Hepatocyte (in vitro differentiated cells): ENCODE measurements at regions not wholly inside any gene's neighbourhood (a gene's known extent, or its start where the extent isn't known, plus 50 kb on each side); places are given as distances from the start of the nearest gene placed in this dataset.

Experiments
- CTCF ChIP-seq: fragments of 200-600 bp; sonication (generic); IDR thresholded peaks from 2 replicates; pipeline ENCODE4 v1.5.1; 2016; ENCODE audit warnings: antibody characterized with exemption, mild to moderate bottlenecking; ENCODE audit not compliant: poor library complexity
- EZH2 ChIP-seq: fragments of 200-600 bp; sonication (generic); IDR thresholded peaks from 2 replicates; pipeline ENCODE4 v1.6.1; 2016; ENCODE audit warnings: antibody characterized with exemption, mild to moderate bottlenecking, borderline replicate concordance

GRCh38 chr5:101062902-101063301 lies 159.8 kb upstream of the ST8SIA4 start:
- no peak for TF ChIP-seq EZH2
- no peak for TF ChIP-seq CTCF
